Renal cortex interstitium (tissue), 11 donors: ENCODE measurements at regions not wholly inside any gene's neighbourhood (a gene's known extent, or its start where the extent isn't known, plus 50 kb on each side); places are given as distances from the start of the nearest gene placed in this dataset.

Experiments
- DNase-seq, 11 donors: peaks; one replicate each; pipeline ENCODE4 v3.0.0-alpha.2; 2013; ENCODE audit warnings: low read depth in 9 of 11, low spot score in 4 of 11; ENCODE audit errors: extremely low read depth in 1 of 11

- no peak for DNase-seq
Observed at GRCh38 chr7:26022982-26023381, 129.0 kb upstream of the NFE2L3 start.

GRCh38 chr7:26029911-26030310 is 122.1 kb upstream of the NFE2L3 start:
- DNase-seq: no peak

GRCh38 chr7:26034391-26034790 is 117.6 kb upstream of the NFE2L3 start:
- DNase-seq: no peak

- no peak for DNase-seq
Observed at GRCh38 chr7:26035552-26035951, 116.4 kb upstream of the NFE2L3 start.

GRCh38 chr7:26036092-26036491 is 115.9 kb upstream of the NFE2L3 start:
- DNase-seq: no peak

GRCh38 chr7:26038201-26038990 is 113.6 kb upstream of the NFE2L3 start:
- DNase-seq: no peak

GRCh38 chr7:26040085-26040484 is 111.9 kb upstream of the NFE2L3 start:
- no peak for DNase-seq

- DNase-seq: no peak
Observed at GRCh38 chr7:26042237-26042636, 109.8 kb upstream of the NFE2L3 start.

- DNase-seq: no peak
Observed at GRCh38 chr7:26043801-26044200, 108.2 kb upstream of the NFE2L3 start.

- DNase-seq: no peak
Observed at GRCh38 chr7:26044320-26044719, 107.7 kb upstream of the NFE2L3 start.

GRCh38 chr7:26046150-26046549 is 105.8 kb upstream of the NFE2L3 start:
- DNase-seq: no peak

- DNase-seq: no peak
Observed at GRCh38 chr7:26046878-26047277, 105.1 kb upstream of the NFE2L3 start.

GRCh38 chr7:26048663-26049062 is 103.3 kb upstream of the NFE2L3 start:
- DNase-seq: no peak

GRCh38 chr7:26049081-26049480 is 102.9 kb upstream of the NFE2L3 start:
- DNase-seq: no peak

GRCh38 chr7:26051021-26051420 is 101.0 kb upstream of the NFE2L3 start:
- no peak for DNase-seq

GRCh38 chr7:26052706-26053105 is 99.3 kb upstream of the NFE2L3 start:
- no peak for DNase-seq

GRCh38 chr7:26054386-26054785 is 97.6 kb upstream of the NFE2L3 start:
- DNase-seq: no peak

GRCh38 chr7:26055241-26055640 is 96.8 kb upstream of the NFE2L3 start:
- no peak for DNase-seq

GRCh38 chr7:26060733-26061677 is 91.0 kb upstream of the NFE2L3 start:
- DNase-seq: no peak
